ENCODE measurements at regions not wholly inside any gene's neighbourhood (a gene's known extent, or its start where the extent isn't known, plus 50 kb on each side); places are given as distances from the start of the nearest gene placed in this dataset.

- Mint-ChIP-seq H3K27me3 (ENCODE audit: low read depth) (peaks cover 3% of the 10 kb centered on the region; the same call in 1 of the 2 replicates), H3K9me3 (peaks cover 0 to 2% of the 10 kb centered on the region in 2 experiments; a peak in 2 of 5 replicates), H3K4me1 (peaks cover 39 to 40% of the 10 kb centered on the region in 2 experiments), H3K4me3 (no peak overlapping the region), H3K27ac (no peak overlapping the region; a peak in 2 of 7 replicates), H3K36me3 (ENCODE audit: insufficient read depth in 1 of 3, low read depth in 3 of 3) (no peaks in the 10 kb centered on the region; a peak in 1 of 7 replicates)
- Histone ChIP-seq H2AFZ (ENCODE audit: low read length) (no peak overlapping the region), H2AK5ac (ENCODE audit: insufficient read length, low read length) (no peak overlapping the region), H2BK120ac (ENCODE audit: low read depth, low read length, poor library complexity, severe bottlenecking) (no peak overlapping the region), H2BK12ac (ENCODE audit: insufficient read length, low read depth, low read length) (no peak overlapping the region), H3K79me1 (ENCODE audit: insufficient read depth, low read depth, low read length, poor library complexity, severe bottlenecking) (no peaks in the 10 kb centered on the region), H3K79me2 (ENCODE audit: insufficient read depth, low read length) (no peaks in the 10 kb centered on the region), H3K23me2 (ENCODE audit: insufficient read length, low read depth, low read length, poor library complexity, severe bottlenecking) (no peaks in the 10 kb centered on the region), H3K4ac (ENCODE audit: low read depth, low read length) (no peak overlapping the region), H2BK15ac (ENCODE audit: low read depth, low read length) (no peak overlapping the region), H4K5ac (ENCODE audit: insufficient read length, low read depth, low read length) (no peak overlapping the region), H4K8ac (replicated peaks; ENCODE audit: insufficient read length, low read depth, low read length) (no peak overlapping the region), H2BK20ac (ENCODE audit: low read depth, low read length, poor library complexity, severe bottlenecking) (no peak overlapping the region), H3K18ac (ENCODE audit: insufficient read length, low read depth, low read length) (no peak overlapping the region), H4K20me1 (ENCODE audit: control insufficient read depth, insufficient read depth, insufficient read length) (no peaks in the 10 kb centered on the region), H3K4me2 (ENCODE audit: insufficient read depth, insufficient read length, low read length) (no peak overlapping the region), H4K91ac (ENCODE audit: insufficient read length, low read depth, low read length) (no peak overlapping the region), H3K9ac (ENCODE audit: extremely low read depth, insufficient read length, low read length) (no peak overlapping the region), H3K4me1 (ENCODE audit: insufficient read depth, low read length) (peaks cover 8% of the 10 kb centered on the region; the same call in 1 of the 2 replicates), H3K56ac (ENCODE audit: insufficient read length, low read depth, low read length) (no peak overlapping the region), H2BK5ac (ENCODE audit: insufficient read length, low read length) (no peak overlapping the region), H3K23ac (ENCODE audit: insufficient read length, low read depth, low read length) (no peak overlapping the region), H3K27me3 (ENCODE audit: insufficient read depth, low read length) (no peaks in the 10 kb centered on the region), H3K14ac (ENCODE audit: insufficient read depth, low read length) (no peak overlapping the region), H3K27ac (ENCODE audit: insufficient read length, low read depth, low read length) (no peak overlapping the region), H3T11ph (ENCODE audit: low read length) (no peak overlapping the region), H3K9me3 (ENCODE audit: control insufficient read depth, low read depth, low read length) (no peaks in the 10 kb centered on the region)
- no peak for TF ChIP-seq CTCF (conservative IDR thresholded peaks at IDR 0.05)
- WGBS (ENCODE audit: extremely low coverage, insufficient read length, low lambda C conversion rate) = no CpG with 5 or more reads among the region's 7 CpGs
- no peak for DNase-seq
Observed at GRCh38 chr5:7080501-7080900, 315.4 kb upstream of the ADCY2 start.

Measured in H9 (cell line).